Neural cell (in vitro differentiated cells): ENCODE measurements at regions not wholly inside any gene's neighbourhood (a gene's known extent, or its start where the extent isn't known, plus 50 kb on each side); places are given as distances from the start of the nearest gene placed in this dataset.

Experiments
- H2AFZ ChIP-seq: fragments of 200-600, 300-800 bp; sonication (generic), shearing (Covaris generic); 2 replicates; pipeline ENCODE4 v1.6.0; 2014; ENCODE audit warnings: low read depth, mild to moderate bottlenecking, antibody characterized with exemption, low read length, moderate library complexity
- H3F3A ChIP-seq: fragments of 200-600 bp; shearing (Covaris generic); 2 replicates; pipeline ENCODE4 v1.6.1; 2016; ENCODE audit warnings: mild to moderate bottlenecking, moderate library complexity, mixed read lengths, antibody characterized with exemption, low read length; ENCODE audit not compliant: insufficient read depth, poor library complexity, severe bottlenecking
- H3K27ac ChIP-seq: fragments of 200-600, 300-800 bp; sonication (generic), shearing (Covaris generic); 2 replicates; pipeline ENCODE4 v1.5.1; 2014; ENCODE audit warnings: mild to moderate bottlenecking, low read length, moderate library complexity
- H3K27me3 ChIP-seq: fragments of 300-800, 200-600 bp; sonication (generic), shearing (Covaris generic); 2 replicates; pipeline ENCODE4 v1.6.0; 2014; ENCODE audit warnings: mild to moderate bottlenecking, low read depth, low read length, moderate library complexity; ENCODE audit not compliant: insufficient read depth
- H3K36me3 ChIP-seq: fragments of 300-800, 200-600 bp; sonication (generic), shearing (Covaris generic); 2 replicates; pipeline ENCODE4 v1.5.1; 2014; ENCODE audit warnings: mild to moderate bottlenecking, antibody characterized with exemption, low read length, moderate library complexity; ENCODE audit not compliant: insufficient read depth
- H3K4me2 ChIP-seq: fragments of 300-800, 200-600 bp; sonication (generic), shearing (Covaris generic); 2 replicates; pipeline ENCODE4 v1.6.0; 2014; ENCODE audit warnings: mild to moderate bottlenecking, low read length
- H3K4me3 ChIP-seq: fragments of 300-800, 200-600 bp; sonication (generic), shearing (Covaris generic); 2 replicates; pipeline ENCODE4 v1.5.1; 2014; ENCODE audit warnings: mild to moderate bottlenecking, low read length, moderate library complexity
- H3K79me2 ChIP-seq: fragments of 200-600 bp; shearing (Covaris generic); replicated peaks from 2 replicates; pipeline ENCODE4 v1.6.0; 2014; ENCODE audit warnings: mild to moderate bottlenecking, low read length, moderate library complexity; ENCODE audit not compliant: insufficient read depth
- H3K9ac ChIP-seq: fragments of 300-800, 200-600 bp; sonication (generic), shearing (Covaris generic); 2 replicates; pipeline ENCODE4 v1.6.1; 2016; ENCODE audit warnings: mild to moderate bottlenecking, low read length, mixed read lengths
- H3K9me2 ChIP-seq: fragments of 200-600 bp; shearing (Covaris generic); 2 replicates; pipeline ENCODE4 v1.6.1; 2016; ENCODE audit warnings: mild to moderate bottlenecking, low read length, mixed read lengths; ENCODE audit not compliant: insufficient read depth
- H3K9me3 ChIP-seq: fragments of 200-600, 300-800 bp; sonication (generic), shearing (Covaris generic); 2 replicates; pipeline ENCODE4 v1.6.1; 2016; ENCODE audit warnings: mild to moderate bottlenecking, mixed run types, low read length, moderate library complexity, mixed read lengths
- H4K20me1 ChIP-seq: fragments of 200-600 bp; shearing (Covaris generic); 2 replicates; pipeline ENCODE4 v1.6.1; 2016; ENCODE audit warnings: mild to moderate bottlenecking, mixed run types; ENCODE audit not compliant: insufficient read depth
- CTCF ChIP-seq: fragments of 450-650 bp; IDR thresholded peaks from 2 replicates; pipeline ENCODE4 v1.5.1; 2014; ENCODE audit warnings: antibody characterized with exemption, mild to moderate bottlenecking, moderate library complexity; ENCODE audit not compliant: poor library complexity, severe bottlenecking
- EP300 ChIP-seq: fragments of 450-650 bp; conservative IDR thresholded peaks from 2 replicates; pipeline ENCODE4 v1.6.1; 2014; ENCODE audit warnings: antibody characterized with exemption, mild to moderate bottlenecking, moderate library complexity; ENCODE audit not compliant: poor library complexity, severe bottlenecking
- EZH2 ChIP-seq: fragments of 200-600, 300-800 bp; shearing (Covaris generic), sonication (generic); IDR thresholded peaks from 2 replicates; pipeline ENCODE4 v1.6.1; 2014; ENCODE audit warnings: antibody characterized with exemption, low read length, borderline replicate concordance, mild to moderate bottlenecking; ENCODE audit not compliant: insufficient read depth, poor library complexity, severe bottlenecking
- MXI1 ChIP-seq: fragments of 450-650 bp; conservative IDR thresholded peaks from 2 replicates; pipeline ENCODE4 v1.6.1; 2014; ENCODE audit warnings: antibody characterized with exemption, mild to moderate bottlenecking; ENCODE audit not compliant: poor library complexity, severe bottlenecking
- POLR2AphosphoS5 ChIP-seq: IDR thresholded peaks from 2 replicates; pipeline ENCODE4 v1.6.1; 2012
- RAD21 ChIP-seq: fragments of 450-650 bp; conservative IDR thresholded peaks from 2 replicates; pipeline ENCODE4 v1.6.1; 2014; ENCODE audit warnings: antibody characterized with exemption, mild to moderate bottlenecking, moderate library complexity
- REST ChIP-seq: IDR thresholded peaks from 2 replicates; pipeline ENCODE4 v1.6.1; 2012; ENCODE audit warnings: borderline replicate concordance
- SMC3 ChIP-seq: fragments of 450-650 bp; conservative IDR thresholded peaks from 2 replicates; pipeline ENCODE4 v1.6.1; 2014; ENCODE audit warnings: antibody characterized with exemption, mild to moderate bottlenecking, moderate library complexity; ENCODE audit not compliant: poor library complexity
- TAF1 ChIP-seq: IDR thresholded peaks from 2 replicates; pipeline ENCODE4 v1.6.1; 2012; ENCODE audit warnings: low read depth

GRCh38 chr12:40551466-40551865 is 140.8 kb upstream of the CNTN1 start:
- TF ChIP-seq EP300 (no peak), MXI1 (no peak), RAD21 (no peak), POLR2AphosphoS5 (no peak), CTCF (no peak), TAF1 (no peak), EZH2 (no peak), REST (no peak), SMC3 (no peak)
- H3K4me3 ChIP-seq, result no peak overlapping the region
- H3K27ac ChIP-seq, result no peak overlapping the region
- H3F3A ChIP-seq, result no peaks in the 10 kb centered on the region
- no peaks in the 10 kb centered on the region for H3K27me3 ChIP-seq
- H3K36me3 ChIP-seq, result no peaks in the 10 kb centered on the region
- H3K4me2 ChIP-seq, result no peak overlapping the region
- no peak overlapping the region for H2AFZ ChIP-seq
- no peaks in the 10 kb centered on the region for H3K9me3 ChIP-seq
- H3K9me2 ChIP-seq, result no peaks in the 10 kb centered on the region
- no peak overlapping the region for H3K9ac ChIP-seq
- H4K20me1 ChIP-seq, result no peaks in the 10 kb centered on the region
- H3K79me2 ChIP-seq, result no peaks in the 10 kb centered on the region

- no peak overlapping the region for H3K27ac ChIP-seq
- no peak for TF ChIP-seq CTCF
- no peak for TF ChIP-seq EZH2
- no peak for TF ChIP-seq REST
- TF ChIP-seq SMC3, result no peak
- no peak for TF ChIP-seq POLR2AphosphoS5
- TF ChIP-seq MXI1, result no peak
- TF ChIP-seq RAD21, result no peak
- TF ChIP-seq EP300, result no peak
- no peak for TF ChIP-seq TAF1
- H3K4me3 ChIP-seq, result no peak overlapping the region
- H4K20me1 ChIP-seq, result no peaks in the 10 kb centered on the region
- no peaks in the 10 kb centered on the region for H3K79me2 ChIP-seq
- H3K9me2 ChIP-seq, result no peaks in the 10 kb centered on the region
- H3K36me3 ChIP-seq, result no peaks in the 10 kb centered on the region
- H3K27me3 ChIP-seq, result no peaks in the 10 kb centered on the region
- H3F3A ChIP-seq, result no peaks in the 10 kb centered on the region
- H3K9me3 ChIP-seq, result no peaks in the 10 kb centered on the region
- no peak overlapping the region for H3K4me2 ChIP-seq
- H3K9ac ChIP-seq, result no peak overlapping the region
- no peak overlapping the region for H2AFZ ChIP-seq
Measured at GRCh38 chr12:40552868-40553267, 139.4 kb upstream of the CNTN1 start.
